Liver (tissue), 8 donors: ENCODE measurements at regions not wholly inside any gene's neighbourhood (a gene's known extent, or its start where the extent isn't known, plus 50 kb on each side); places are given as distances from the start of the nearest gene placed in this dataset.

Experiments used
- DNase-seq: peaks from one replicate; pipeline ENCODE4 v3.0.0-alpha.2; 2017; ENCODE audit warnings: low spot score
- H3K27ac ChIP-seq, 2 donors: one replicate each; pipeline ENCODE4 v1.7.0; 2013; ENCODE audit warnings: inconsistent platforms in 2 of 2, low read length in 2 of 2, control low read depth in 1 of 2, low read depth in 1 of 2, mild to moderate bottlenecking in 1 of 2
- H3K27me3 ChIP-seq, 4 donors: one replicate each; pipeline versions ENCODE4 v1.6.1 to v1.7.0; 2013; ENCODE audit warnings: low read length in 3 of 4, inconsistent platforms in 1 of 4, mild to moderate bottlenecking in 1 of 4, moderate library complexity in 1 of 4; ENCODE audit not compliant: control insufficient read depth in 4 of 4, insufficient read depth in 4 of 4
- H3K36me3 ChIP-seq, 4 donors: one replicate each; pipeline versions ENCODE4 v1.6.1 to v1.7.0; 2013; ENCODE audit warnings: low read length in 3 of 4, mild to moderate bottlenecking in 3 of 4, low read depth in 1 of 4, moderate library complexity in 1 of 4; ENCODE audit not compliant: control insufficient read depth in 4 of 4, insufficient read depth in 3 of 4
- H3K4me1 ChIP-seq, 4 donors: one replicate each; pipeline versions ENCODE4 v1.6.1 to v1.7.0; 2013; ENCODE audit warnings: low read length in 3 of 4, mild to moderate bottlenecking in 3 of 4, moderate library complexity in 1 of 4; ENCODE audit not compliant: control insufficient read depth in 4 of 4, insufficient read depth in 4 of 4
- H3K4me3 ChIP-seq, 3 donors: one replicate each; pipeline versions ENCODE4 v1.6.1 to v1.7.0; 2013; ENCODE audit warnings: low read length in 3 of 3, control low read depth in 1 of 3, low read depth in 1 of 3, mild to moderate bottlenecking in 1 of 3
- H3K9ac ChIP-seq, 2 donors: one replicate each; pipeline ENCODE4 v1.7.0; 2013; ENCODE audit warnings: low read length in 2 of 2, mild to moderate bottlenecking in 2 of 2, moderate library complexity in 2 of 2, control low read depth in 1 of 2, low read depth in 1 of 2
- H3K9me3 ChIP-seq, 4 donors: one replicate each; pipeline versions ENCODE4 v1.6.1 to v1.7.0; 2013; ENCODE audit warnings: low read length in 3 of 4; ENCODE audit not compliant: control insufficient read depth in 4 of 4
- ATF3 ChIP-seq: IDR thresholded peaks from 2 replicates; pipeline ENCODE4 v1.6.1; 2016; ENCODE audit warnings: antibody characterized with exemption
- CTCF ChIP-seq: fragments of 150-350 bp; IDR thresholded peaks from 2 replicates; pipeline ENCODE4 v1.5.1; 2017; ENCODE audit warnings: improper control_type of control experiment, low read depth, low read length; ENCODE audit not compliant: missing input control
- EGR1 ChIP-seq, 2 donors: IDR thresholded peaks; 2 replicates each; pipeline ENCODE4 v1.6.1; 2016 to 2018; ENCODE audit warnings: antibody characterized with exemption in 2 of 2, low read depth in 2 of 2
- FOXA1 ChIP-seq: IDR thresholded peaks from 2 replicates; pipeline ENCODE4 v1.6.1; 2016; ENCODE audit warnings: antibody characterized with exemption
- FOXA2 ChIP-seq: IDR thresholded peaks from 2 replicates; pipeline ENCODE4 v1.6.1; 2016; ENCODE audit warnings: antibody characterized with exemption
- HNF4A ChIP-seq, 2 donors: conservative IDR thresholded peaks; 2 replicates each; pipeline ENCODE4 v1.6.1; 2016; ENCODE audit warnings: antibody characterized with exemption in 2 of 2, mild to moderate bottlenecking in 2 of 2
- HNF4G ChIP-seq: IDR thresholded peaks from 2 replicates; pipeline ENCODE4 v1.6.1; 2016; ENCODE audit warnings: antibody characterized with exemption
- JUND ChIP-seq, 2 donors: IDR thresholded peaks; 2 replicates each; pipeline ENCODE4 v1.6.1; 2016; ENCODE audit warnings: antibody characterized with exemption in 2 of 2
- MAX ChIP-seq: IDR thresholded peaks from 2 replicates; pipeline ENCODE4 v1.6.1; 2016; ENCODE audit warnings: antibody characterized with exemption
- NR2F2 ChIP-seq: IDR thresholded peaks from 2 replicates; pipeline ENCODE4 v1.6.1; 2016; ENCODE audit warnings: antibody characterized with exemption
- RAD21 ChIP-seq, 2 donors: IDR thresholded peaks; 2 replicates each; pipeline ENCODE4 v1.6.1; 2016; ENCODE audit warnings: antibody characterized with exemption in 2 of 2, mild to moderate bottlenecking in 2 of 2
- REST ChIP-seq: IDR thresholded peaks from 2 replicates; pipeline ENCODE4 v1.6.1; 2016; ENCODE audit warnings: antibody characterized with exemption, mild to moderate bottlenecking
- RXRA ChIP-seq, 2 donors: IDR thresholded peaks; 2 replicates each; pipeline ENCODE4 v1.6.1; 2017 to 2018; ENCODE audit warnings: antibody characterized with exemption in 2 of 2, mild to moderate bottlenecking in 1 of 2
- SP1 ChIP-seq: IDR thresholded peaks from 2 replicates; pipeline ENCODE4 v1.6.1; 2018; ENCODE audit warnings: antibody characterized with exemption, mild to moderate bottlenecking
- WGBS: extraction: QIAGEN DNeasy Blood & Tissue Kit; methylation state at CpG from one replicate; pipeline ENCODE4 v1.1.7; 2013; 5-methylcytosine and 5-hydroxymethylcytosine counted together
- donor health status: healthy.
- donor health status: healthy.
- donor health status: healthy.
- donor health status: healthy.
- donor health status: healthy.

- no peak for TF ChIP-seq CTCF
- no peak for TF ChIP-seq FOXA1
- TF ChIP-seq JUND (IDR thresholded peaks at IDR 0.05) = no peak
- TF ChIP-seq ATF3 = no peak
- no peak for TF ChIP-seq MAX
- TF ChIP-seq NR2F2 = no peak
Measured at GRCh38 chr3:55245351-55245750, 241.8 kb downstream of the WNT5A start (continued).

- Histone ChIP-seq H3K4me3 (no peak overlapping the region), H3K27ac (no peak overlapping the region), H3K36me3 (no peaks in the 10 kb centered on the region), H3K27me3 (peaks cover 0 to 3% (median 0%) of the 10 kb centered on the region in 4 donors), H3K4me1 (no peaks in the 10 kb centered on the region), H3K9ac (no peak overlapping the region), H3K9me3 (no peaks in the 10 kb centered on the region)
- 78% methylated on average over 1 of the region's 1 CpG for WGBS
- no peak for DNase-seq
- TF ChIP-seq RAD21 (IDR thresholded peaks at IDR 0.05) (no peak), MAX (no peak), SP1 (no peak), FOXA2 (no peak), NR2F2 (no peak), HNF4G (no peak), ATF3 (no peak), RXRA (IDR thresholded peaks at IDR 0.05) (no peak), JUND (IDR thresholded peaks at IDR 0.05) (no peak), HNF4A (conservative IDR thresholded peaks at IDR 0.05) (no peak), EGR1 (IDR thresholded peaks at IDR 0.05; ENCODE audit: low read depth in 2 of 2) (no peak), REST (no peak), CTCF (no peak)
Measured at GRCh38 chr3:55244247-55244646, 242.9 kb downstream of the WNT5A start.
